HG02870 (cell line): ENCODE measurements at regions not wholly inside any gene's neighbourhood (a gene's known extent, or its start where the extent isn't known, plus 50 kb on each side); places are given as distances from the start of the nearest gene placed in this dataset.
A peak's percentile ranks its signal among the peaks of the same experiment; 100 is the strongest.

Experiments used
- ATAC-seq: cut with Tn5 transposase; IDR thresholded peaks from one replicate; pipeline ENCODE4 v1.9.1; 2021; ENCODE audit warnings: mild to moderate bottlenecking, moderate library complexity; ENCODE audit not compliant: unreplicated experiment

DNA sequence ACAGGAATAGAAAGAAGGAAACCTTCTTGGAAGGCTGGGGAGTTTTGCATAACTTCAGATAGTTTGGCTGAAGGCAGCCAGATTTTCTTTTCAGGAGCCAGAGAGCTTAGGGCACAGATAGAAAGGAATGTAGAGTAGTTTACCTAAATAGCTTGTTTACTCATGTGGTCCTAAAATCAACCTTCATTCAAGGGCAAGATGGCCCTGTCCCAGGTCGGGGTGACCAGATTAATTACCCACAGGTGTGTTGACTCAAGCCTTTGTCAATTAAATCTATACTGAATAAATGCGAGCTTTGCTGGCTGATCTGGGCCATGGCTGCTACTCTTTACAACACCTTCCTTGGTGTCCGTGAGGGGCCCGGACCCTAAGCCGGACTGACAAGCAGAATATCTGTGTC lies 792.0 kb upstream of the MAN1A1 start:
- no peak for ATAC-seq

DNA sequence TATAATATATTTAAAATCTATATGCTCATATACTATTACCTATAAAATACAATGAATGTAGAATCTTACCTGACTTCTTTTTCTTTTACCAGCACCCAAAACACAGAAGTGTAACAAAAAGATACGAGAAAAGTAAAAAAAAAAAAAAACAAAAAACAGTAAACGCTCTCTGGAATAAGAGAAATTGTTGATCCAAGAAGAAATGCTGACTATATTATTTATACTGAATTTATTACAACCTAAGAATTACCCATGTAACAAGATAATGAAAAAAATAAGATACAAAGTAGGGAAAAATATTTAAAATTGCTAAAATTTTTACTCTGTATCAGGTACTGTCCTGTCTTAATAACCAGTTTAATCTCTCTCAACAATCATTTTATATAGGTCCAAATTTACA lies 787.9 kb upstream of the MAN1A1 start:
- no peak for ATAC-seq

DNA sequence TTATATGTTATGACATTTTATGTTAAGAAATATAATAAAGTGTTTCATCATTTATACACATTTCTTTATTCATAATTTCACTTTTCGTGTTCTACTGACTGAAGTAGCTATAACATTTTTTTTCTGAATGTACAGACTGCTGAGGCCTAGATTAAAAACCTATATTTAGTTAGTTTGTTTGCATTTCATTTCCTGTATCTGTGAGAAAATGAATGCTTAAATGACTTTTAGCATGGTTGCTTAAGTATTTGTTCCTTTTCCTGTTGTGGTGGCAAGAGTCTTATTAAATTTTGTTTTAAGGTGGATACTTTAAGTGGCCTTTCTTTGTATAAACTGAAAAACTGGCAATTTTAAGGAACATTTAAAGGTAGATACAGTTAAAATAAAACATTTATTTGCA lies 779.7 kb upstream of the MAN1A1 start:
- no peak for ATAC-seq

DNA sequence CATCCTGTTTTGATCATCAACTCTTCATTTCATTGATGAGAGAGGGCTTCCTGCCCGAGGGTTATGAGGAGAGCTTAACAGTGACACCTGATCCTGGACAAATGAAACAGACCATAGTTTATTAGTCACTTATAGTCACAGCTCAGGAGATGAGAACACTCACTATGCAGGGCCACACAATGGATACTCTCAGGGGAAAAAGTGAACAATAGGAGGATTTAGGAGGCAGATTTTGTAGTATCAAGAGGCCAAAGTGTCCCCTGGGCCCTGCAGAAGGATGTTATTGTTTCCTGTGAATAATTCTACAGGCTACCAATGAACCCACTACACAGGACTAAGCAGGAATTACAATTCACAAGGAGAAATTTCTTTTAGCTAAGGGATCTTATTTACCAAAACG lies 772.8 kb upstream of the MAN1A1 start:
- no peak for ATAC-seq

DNA sequence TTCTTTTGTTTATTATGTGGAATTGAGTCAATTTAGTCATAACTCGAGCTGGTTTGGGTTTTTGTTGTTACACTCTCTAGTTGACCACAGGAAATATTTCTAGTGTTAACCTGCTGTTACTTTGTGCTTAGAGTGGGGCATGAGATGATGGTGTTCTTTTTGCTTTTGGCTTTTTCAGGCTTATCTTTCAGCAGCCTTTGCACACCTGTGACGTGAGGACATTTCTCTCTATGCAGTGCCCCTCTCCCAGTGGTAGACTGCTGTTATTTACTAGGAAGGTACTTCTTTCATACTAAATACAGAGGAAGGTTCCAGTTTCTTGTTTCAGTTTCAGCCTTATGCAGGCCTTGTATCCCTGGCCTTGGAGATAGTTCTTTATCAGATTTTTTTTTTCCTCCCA lies 766.8 kb upstream of the MAN1A1 start:
- no peak for ATAC-seq

DNA sequence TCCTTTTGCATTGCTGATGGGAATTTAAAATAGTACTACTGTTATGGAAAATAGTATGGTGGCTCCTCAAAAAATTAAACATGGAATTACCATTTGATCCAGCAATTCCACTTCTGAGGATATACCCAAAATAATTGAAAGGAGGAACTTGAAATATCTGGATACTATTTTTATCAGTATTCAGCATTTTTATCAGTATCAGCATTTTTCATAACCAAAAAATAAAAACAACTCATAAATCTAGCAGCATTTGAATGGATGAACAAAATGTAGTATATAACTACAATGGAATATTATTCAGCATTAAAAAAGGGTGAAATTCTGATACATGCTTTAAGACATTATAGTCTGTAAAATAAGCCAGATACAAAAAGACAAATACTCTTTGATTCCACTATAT lies 763.4 kb upstream of the MAN1A1 start:
- ATAC-seq = no peak

DNA sequence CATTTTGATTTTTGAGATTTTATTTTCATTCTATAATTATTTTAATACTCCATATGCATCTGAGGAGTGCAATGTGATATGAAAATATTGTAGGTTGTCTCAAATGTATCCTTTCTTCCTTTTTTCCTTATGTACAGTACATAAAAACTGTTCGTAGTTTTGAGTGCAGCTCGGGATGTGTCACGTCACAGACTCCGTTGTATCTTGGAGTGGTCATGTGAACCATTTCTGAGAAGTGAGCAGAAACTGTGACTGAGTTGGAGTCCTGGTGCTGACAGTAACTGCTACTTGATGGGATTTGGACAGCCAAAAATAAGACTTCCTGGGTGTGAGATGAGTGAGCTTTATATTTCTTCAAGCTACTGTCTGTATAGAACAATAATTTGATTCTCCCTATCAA lies 761.4 kb upstream of the MAN1A1 start:
- no peak for ATAC-seq

DNA sequence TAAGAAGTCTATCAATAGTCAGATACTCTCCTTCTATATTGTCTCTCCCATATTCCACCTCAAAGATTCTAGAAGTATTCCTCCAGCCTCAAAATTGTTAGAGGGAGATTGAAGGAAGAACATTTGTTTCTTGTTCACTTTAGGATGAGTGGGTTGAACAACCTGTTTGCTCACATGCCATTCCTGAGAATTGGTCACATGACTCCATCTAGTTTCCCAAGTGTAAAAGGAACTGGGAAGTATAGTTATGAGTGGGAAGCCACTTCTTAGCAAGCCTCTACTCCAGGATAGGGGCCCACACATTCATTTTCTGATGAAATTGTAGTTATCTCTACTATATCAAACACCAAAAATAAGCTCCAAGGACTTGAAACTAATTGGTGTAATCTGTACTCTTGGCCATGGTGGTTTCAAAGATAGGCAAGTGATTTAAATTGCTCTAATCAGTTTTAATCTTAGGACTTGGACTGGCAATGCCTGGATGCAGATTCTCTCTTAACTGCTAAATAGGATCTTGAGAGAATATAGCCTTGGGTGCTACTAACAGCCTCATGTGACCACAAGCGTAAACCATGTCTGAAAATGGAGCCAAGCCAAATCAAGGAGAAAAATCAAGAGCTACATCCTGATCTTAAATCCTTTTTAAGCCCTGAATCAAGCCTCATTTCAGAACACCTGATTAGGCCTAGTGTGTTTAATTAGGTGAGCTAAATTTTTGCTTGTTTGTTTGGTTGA lies 758.7 kb upstream of the MAN1A1 start:
- ATAC-seq = no peak

DNA sequence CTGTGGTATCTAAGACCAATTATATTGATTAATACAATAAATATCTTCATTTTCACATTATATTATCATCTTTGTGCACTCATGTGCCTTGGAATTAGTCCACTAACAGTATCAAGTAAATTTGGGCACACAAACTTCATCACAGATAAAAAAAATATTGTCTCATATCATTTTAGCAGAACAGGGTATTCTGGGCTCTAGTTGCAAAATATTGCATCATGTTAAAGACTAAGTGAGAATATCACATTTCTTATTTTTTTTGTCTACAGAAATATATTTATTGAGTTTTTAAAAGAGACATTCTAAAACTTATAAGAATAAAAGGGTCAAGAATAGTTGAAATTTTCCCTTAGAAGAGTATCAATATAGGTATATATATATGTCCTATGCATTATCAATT lies 754.1 kb upstream of the MAN1A1 start:
- no peak for ATAC-seq

DNA sequence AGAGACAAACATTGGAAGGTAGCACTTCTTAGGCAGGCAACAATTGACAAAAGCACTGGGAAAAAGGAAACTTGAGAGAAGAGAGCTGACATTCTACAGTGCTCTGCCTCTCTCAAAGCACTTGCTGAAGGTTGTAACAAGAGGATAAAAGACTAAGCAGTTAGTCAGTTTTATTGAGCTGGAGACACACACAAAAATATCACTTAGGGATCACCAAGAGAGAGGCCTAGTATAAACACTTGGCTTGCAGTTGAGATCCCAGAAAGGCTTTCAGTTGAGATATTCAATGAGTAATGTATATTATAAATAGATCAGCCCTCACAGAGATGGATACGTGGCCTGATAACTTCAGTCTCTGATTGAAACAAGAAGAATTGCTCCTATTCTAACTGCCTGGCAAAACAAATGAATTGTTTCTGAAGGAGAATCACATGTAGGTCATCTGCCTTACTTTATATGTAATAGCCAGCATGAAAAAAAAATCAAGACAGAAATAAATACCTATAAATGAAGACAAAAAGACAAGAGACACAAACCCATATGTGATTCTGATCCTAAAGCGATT lies 747.2 kb upstream of the MAN1A1 start:
- no peak for ATAC-seq

DNA sequence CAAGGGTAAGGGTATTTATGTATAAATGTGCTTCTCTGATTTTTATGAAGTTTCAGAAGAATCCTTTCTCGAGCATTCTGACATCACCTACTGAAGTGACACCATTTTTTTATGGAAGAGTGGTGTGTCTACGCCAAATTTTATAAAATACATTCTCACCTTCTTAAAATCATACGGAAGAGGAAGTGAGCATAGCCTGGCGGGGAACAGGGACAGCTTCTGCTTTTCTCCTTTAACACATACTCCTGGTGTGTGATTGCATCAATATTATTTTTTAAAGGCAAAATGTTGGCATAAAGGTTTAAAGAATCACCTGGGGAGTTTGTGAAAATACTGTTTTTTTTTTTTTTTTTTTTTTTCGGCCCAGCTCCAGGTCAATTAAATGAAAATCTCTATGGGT lies 733.6 kb upstream of the MAN1A1 start:
- ATAC-seq = no peak

DNA sequence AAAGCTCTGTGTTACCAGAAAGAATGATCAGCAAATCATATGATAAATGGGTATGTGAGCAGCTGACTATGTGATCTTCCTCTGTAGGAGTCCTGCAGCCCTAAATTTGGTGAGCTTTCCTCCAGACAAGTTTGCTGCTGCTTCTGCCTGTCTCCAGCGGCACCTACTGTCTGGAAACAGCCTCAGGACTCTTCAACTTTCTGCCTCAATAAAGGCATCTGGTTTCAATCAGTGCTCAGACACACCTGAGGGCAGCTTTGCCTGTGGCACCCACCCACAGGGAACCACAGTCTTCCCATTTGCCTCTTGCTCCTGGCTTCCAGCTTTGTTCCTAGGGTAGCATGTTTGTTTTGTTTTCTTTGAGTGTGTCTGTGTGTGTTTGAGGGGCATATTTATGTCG lies 727.9 kb upstream of the MAN1A1 start:
- no peak for ATAC-seq

DNA sequence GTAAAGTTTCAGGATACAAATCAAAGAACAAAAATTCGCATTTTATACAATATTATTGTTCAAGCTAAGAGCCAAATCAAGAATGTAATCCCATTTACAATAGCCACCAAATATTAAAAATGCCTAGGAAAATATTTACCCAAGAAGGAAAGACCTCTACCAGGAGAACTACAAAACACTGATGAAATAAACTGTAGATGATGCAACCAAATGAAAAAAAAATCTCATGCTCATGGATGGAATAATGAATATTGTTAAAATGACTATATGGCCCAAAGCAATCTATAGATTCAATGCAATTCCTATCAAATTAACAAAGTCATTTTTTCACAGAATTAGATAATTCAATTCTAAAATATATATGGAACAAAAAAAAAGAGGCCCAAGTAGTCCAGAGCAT lies 708.8 kb upstream of the MAN1A1 start:
- no peak for ATAC-seq

DNA sequence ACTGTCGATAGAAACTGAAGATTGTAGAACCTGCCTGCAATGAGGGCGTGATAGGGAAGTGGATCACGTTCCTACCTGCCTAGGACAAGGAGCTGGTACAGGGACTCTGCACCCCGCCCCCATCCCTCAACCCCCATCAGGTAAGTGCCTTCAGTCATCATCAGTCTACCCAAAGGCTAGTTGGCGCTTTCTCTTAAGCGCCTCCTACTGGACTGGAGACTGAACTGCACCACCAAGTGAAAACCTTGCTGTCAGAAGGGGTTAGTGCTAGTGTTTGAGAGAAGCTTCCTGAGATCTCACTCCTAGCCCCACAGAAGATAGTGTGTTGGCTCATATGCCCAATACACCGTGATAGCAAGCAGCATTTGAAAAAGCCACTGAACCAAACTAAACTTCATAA lies 706.5 kb upstream of the MAN1A1 start:
- peak; percentile 77 for ATAC-seq

DNA sequence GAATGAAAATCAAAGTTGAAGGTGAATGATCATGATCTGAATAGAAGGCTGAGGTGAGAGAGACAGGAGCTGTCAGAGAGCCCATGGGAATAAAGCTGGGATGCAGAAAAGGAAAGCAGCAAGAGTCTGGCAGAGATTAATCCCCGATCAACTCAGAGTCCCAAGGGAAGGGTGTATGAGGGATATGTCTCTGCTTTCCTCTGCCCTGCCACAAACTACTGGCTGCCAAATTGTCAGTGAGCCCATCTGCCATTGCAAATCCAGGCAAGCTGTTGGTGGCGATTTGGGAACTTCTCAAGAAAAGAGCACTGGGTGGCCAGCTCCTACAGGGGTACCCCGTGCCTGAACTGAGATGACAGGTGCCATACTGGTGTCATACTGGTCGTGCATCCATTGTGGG lies 705.5 kb upstream of the MAN1A1 start:
- no peak for ATAC-seq

DNA sequence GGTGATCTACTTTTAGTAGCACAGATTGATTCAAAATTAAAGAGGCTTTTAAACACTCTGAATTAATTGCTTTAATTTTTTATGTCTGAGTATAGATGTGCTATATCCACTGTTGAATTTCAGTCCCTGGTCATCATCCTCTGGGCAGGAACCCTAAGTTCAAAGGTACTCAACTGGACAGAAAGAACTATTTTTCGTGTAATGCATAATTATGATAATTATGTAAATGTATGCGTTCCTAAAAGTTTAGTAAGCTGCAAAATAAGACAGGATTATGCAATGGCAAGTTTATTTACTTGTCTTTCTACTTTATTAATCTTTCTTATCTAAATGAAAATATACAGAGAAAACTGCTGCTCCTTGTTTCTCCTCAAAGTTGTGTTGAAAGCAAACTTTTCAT lies 690.1 kb upstream of the MAN1A1 start:
- no peak for ATAC-seq

DNA sequence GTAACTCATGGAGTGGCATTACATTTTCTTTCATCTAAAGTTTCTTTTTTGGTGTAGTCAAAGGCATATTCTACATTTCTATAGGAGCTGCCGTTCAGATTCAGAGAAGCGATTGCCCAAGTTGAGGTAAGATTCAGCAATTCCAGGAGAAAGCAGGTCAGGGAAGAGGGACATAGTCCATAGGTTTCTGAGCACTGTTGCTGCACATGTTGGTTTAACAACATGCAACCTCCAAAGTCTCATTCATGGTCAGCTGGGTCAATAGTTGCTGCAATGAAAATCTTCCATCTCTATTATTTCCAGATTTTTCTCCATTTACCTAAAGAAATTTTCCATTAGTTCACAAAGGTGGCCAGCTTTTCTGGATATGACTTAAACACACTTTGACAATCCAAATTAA lies 682.3 kb upstream of the MAN1A1 start:
- ATAC-seq = no peak

DNA sequence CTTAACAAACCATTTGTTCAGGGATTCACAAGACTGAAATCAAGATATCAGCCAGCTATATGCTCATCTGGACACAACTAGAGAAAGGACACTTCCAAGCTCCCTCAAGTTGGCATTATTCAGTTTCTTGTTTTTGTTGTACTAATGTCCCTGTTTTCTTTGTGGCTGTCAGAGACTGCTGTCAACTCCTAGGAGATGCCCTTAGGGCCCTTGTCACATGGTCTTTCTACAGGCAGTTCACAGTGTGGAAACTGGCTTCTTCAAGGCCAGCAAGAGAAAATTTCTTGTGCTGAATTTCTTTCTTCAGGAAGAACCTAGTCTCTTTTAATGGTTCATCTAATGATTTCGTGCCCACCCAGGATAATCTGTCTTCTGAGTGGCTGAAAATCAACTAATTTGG lies 677.2 kb upstream of the MAN1A1 start:
- ATAC-seq = no peak

DNA sequence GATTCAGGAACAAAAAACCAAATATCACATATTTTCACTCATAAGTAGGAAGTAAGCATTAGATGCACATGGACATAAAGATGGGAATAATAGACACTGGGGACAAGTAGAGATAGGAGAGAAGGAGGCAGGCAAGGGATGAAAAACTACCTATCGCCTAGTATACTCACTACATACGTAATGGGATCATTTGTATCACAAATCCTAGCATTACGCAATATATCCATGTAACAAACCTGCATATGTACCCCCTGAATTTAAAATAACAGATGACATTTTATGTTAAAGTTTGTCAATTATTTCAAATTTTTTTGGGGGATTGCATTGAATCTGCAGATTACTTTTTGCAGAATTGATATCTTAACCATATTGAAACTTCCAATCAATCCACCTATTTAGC lies 660.5 kb upstream of the MAN1A1 start:
- no peak for ATAC-seq

DNA sequence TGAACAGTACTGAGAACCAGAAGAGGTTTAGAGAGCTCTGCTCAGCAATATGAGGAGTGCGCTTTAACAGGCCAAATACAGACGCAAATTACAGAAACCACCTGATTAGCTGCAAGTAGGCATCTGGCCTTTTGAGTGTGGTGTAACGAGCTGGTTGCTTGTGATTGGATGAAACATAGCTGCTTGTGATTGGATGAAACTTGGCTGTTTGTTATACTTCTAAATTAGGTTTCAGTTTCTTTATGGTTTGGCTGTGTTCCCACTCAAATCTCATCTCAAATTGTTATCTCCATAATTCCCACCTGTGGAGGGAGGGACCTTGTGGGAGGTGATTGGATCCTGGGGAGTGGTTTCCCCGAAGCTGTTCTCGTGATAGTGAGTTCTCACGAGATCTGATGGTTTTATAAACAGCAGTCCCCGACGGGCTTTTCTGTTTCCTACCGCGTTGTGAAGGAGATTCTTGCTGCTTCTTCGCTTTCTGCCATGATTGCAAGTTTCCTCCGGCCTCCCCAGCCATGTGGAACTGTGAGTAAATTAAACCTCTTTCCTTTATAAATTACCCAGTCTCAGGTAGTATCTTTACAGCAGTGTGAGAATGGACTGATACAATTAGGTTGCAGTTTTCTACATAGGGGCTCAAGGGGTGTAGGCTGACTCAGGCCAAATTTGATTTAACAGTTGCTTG lies 655.9 kb upstream of the MAN1A1 start:
- ATAC-seq = no peak

DNA sequence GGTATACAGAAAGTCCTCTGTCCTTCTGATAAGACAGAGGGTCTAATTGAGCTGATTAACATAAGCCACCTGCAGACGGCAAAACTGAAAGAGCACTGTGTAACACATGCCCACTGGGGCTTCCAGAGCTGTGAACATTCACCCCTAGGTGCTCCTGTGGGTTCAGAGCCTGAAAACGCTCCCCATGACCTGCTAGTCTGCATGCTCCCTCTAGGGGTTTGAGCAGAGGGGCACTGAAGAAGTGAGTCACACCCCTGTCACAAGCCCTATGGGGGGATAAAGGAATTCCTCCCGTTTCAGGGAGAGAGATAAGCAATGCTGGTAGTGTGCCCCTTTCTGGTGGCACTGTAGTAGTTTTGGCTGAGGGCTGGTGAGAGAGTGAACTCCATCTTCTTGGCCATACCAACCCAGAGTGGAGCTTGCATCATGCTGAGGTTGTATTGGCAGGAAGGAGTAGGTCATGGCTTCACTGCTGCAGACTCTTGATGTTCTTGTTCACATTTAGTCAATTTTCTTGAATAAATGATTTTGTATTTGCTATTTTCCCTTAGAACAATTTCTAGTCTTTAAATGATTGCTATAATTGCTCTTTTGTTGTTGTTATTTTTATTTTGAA lies 637.5 kb upstream of the MAN1A1 start:
- no peak for ATAC-seq
